SK-N-SH treated with all-trans-retinoic acid at 6 μM for 48 hours (cell line): ENCODE measurements at regions not wholly inside any gene's neighbourhood (a gene's known extent, or its start where the extent isn't known, plus 50 kb on each side); places are given as distances from the start of the nearest gene placed in this dataset.

ENCODE experiments used
- ATAC-seq: fragments of 200-7000 bp; cut with Tn5 transposase; 3 replicates; pipeline ENCODE4 v1.9.1; 2020; ENCODE audit warnings: mild to moderate bottlenecking, moderate library complexity
- ARNTL ChIP-seq: fragments of 450-650 bp; formaldehyde crosslinking; IDR thresholded peaks from 2 replicates; pipeline ENCODE4 v1.5.0; 2020; ENCODE audit warnings: low read depth, mild to moderate bottlenecking, moderate library complexity, borderline replicate concordance
- BACH2 ChIP-seq: fragments of 250-450 bp; sonication (Bioruptor Pico); IDR thresholded peaks from 2 replicates; pipeline ENCODE4 v1.9.0; 2021; ENCODE audit warnings: mild to moderate bottlenecking, borderline replicate concordance
- CREB5 ChIP-seq: fragments of 250-450 bp; sonication (Bioruptor Pico); IDR thresholded peaks from 2 replicates; pipeline ENCODE4 v1.5.1; 2020; ENCODE audit warnings: low read depth, mild to moderate bottlenecking, moderate library complexity
- CSDC2 ChIP-seq: fragments of 250-450 bp; sonication (Bioruptor Pico); IDR thresholded peaks from 2 replicates; pipeline ENCODE4 v1.5.0; 2020; ENCODE audit warnings: mild to moderate bottlenecking, moderate library complexity
- CSRNP3 ChIP-seq: fragments of 250-450 bp; sonication (Bioruptor Pico); IDR thresholded peaks from 2 replicates; pipeline ENCODE4 v1.5.1; 2021; ENCODE audit warnings: mild to moderate bottlenecking, moderate library complexity
- ESRRG ChIP-seq: fragments of 250-450 bp; sonication (Bioruptor Pico); IDR thresholded peaks from 2 replicates; pipeline ENCODE4 v1.6.1; 2021; ENCODE audit warnings: mild to moderate bottlenecking
- GLIS3 ChIP-seq: fragments of 250-450 bp; sonication (Bioruptor Pico); IDR thresholded peaks from 2 replicates; pipeline ENCODE4 v1.5.0; 2020; ENCODE audit warnings: mild to moderate bottlenecking, moderate library complexity
- ISL1 ChIP-seq: fragments of 250-450 bp; sonication (Bioruptor Pico); IDR thresholded peaks from 2 replicates; pipeline ENCODE4 v2.1.2; 2022; ENCODE audit warnings: mild to moderate bottlenecking, moderate library complexity
- OSR1 ChIP-seq: fragments of 250-450 bp; sonication (Bioruptor Pico); IDR thresholded peaks from 2 replicates; pipeline ENCODE4 v1.8.0; 2022; ENCODE audit warnings: moderate library complexity, mild to moderate bottlenecking, inconsistent platforms
- PATZ1 ChIP-seq: fragments of 250-450 bp; sonication (Bioruptor Pico); IDR thresholded peaks from 2 replicates; pipeline ENCODE4 v1.8.0; 2020; ENCODE audit warnings: mild to moderate bottlenecking, moderate library complexity, borderline replicate concordance
- POU6F1 ChIP-seq: fragments of 250-450 bp; sonication (Bioruptor Pico); IDR thresholded peaks from 2 replicates; pipeline ENCODE4 v1.8.0; 2021; ENCODE audit warnings: low read depth, mild to moderate bottlenecking, moderate library complexity, borderline replicate concordance
- PPARA ChIP-seq: fragments of 250-450 bp; sonication (Bioruptor Pico); IDR thresholded peaks from 2 replicates; pipeline ENCODE4 v1.5.0; 2020; ENCODE audit warnings: mild to moderate bottlenecking, borderline replicate concordance
- RARB ChIP-seq: fragments of 250-450 bp; sonication (Bioruptor Pico); IDR thresholded peaks from 2 replicates; pipeline ENCODE4 v1.8.0; 2021; ENCODE audit warnings: mild to moderate bottlenecking, moderate library complexity
- SNAI2 ChIP-seq: fragments of 250-450 bp; sonication (Bioruptor Pico); IDR thresholded peaks from 2 replicates; pipeline ENCODE4 v1.5.0; 2020; ENCODE audit warnings: mild to moderate bottlenecking, moderate library complexity
- TCF4 ChIP-seq: fragments of 250-450 bp; sonication (Bioruptor Pico); IDR thresholded peaks from 2 replicates; pipeline ENCODE4 v1.8.0; 2021; ENCODE audit warnings: mild to moderate bottlenecking, moderate library complexity, borderline replicate concordance
- TOX ChIP-seq: fragments of 250-450 bp; sonication (Bioruptor Pico); IDR thresholded peaks from 2 replicates; pipeline ENCODE4 v1.8.0; 2021; ENCODE audit warnings: mild to moderate bottlenecking, moderate library complexity, borderline replicate concordance
- TSHZ2 ChIP-seq: fragments of 250-450 bp; sonication (Bioruptor Pico); IDR thresholded peaks from 2 replicates; pipeline ENCODE4 v1.5.0; 2020; ENCODE audit warnings: mild to moderate bottlenecking, moderate library complexity
- ZC3H10 ChIP-seq: fragments of 250-450 bp; sonication (Bioruptor Pico); IDR thresholded peaks from 2 replicates; pipeline ENCODE4 v1.5.1; 2021; ENCODE audit warnings: mild to moderate bottlenecking, moderate library complexity
- ZFP3 ChIP-seq: fragments of 250-450 bp; sonication (Bioruptor Pico); IDR thresholded peaks from 2 replicates; pipeline ENCODE4 v1.5.0; 2020; ENCODE audit warnings: mild to moderate bottlenecking, moderate library complexity
- ZNF565 ChIP-seq: fragments of 450-650 bp; formaldehyde crosslinking; conservative IDR thresholded peaks from 2 replicates; pipeline ENCODE4 v1.5.0; 2020; ENCODE audit warnings: low read depth, mild to moderate bottlenecking, moderate library complexity
- ZNF70 ChIP-seq: fragments of 450-650 bp; formaldehyde crosslinking; IDR thresholded peaks from 2 replicates; pipeline ENCODE4 v1.5.0; 2020; ENCODE audit warnings: mild to moderate bottlenecking, moderate library complexity
- ZNF8 ChIP-seq: fragments of 450-650 bp; formaldehyde crosslinking; IDR thresholded peaks from 2 replicates; pipeline ENCODE4 v1.5.0; 2020; ENCODE audit warnings: mild to moderate bottlenecking, moderate library complexity

- TF ChIP-seq ZFP3 (CRISPR knock-in tag), result no peak
- TF ChIP-seq ZNF8 (CRISPR knock-in tag), result no peak
- no peak for TF ChIP-seq ISL1 (CRISPR knock-in tag)
- TF ChIP-seq OSR1 (CRISPR knock-in tag), result no peak
- no peak for TF ChIP-seq TSHZ2 (CRISPR knock-in tag)
- TF ChIP-seq CREB5 (CRISPR knock-in tag), result no peak
- no peak for TF ChIP-seq SNAI2 (CRISPR knock-in tag)
- no peak for TF ChIP-seq ESRRG (CRISPR knock-in tag)
- TF ChIP-seq CSDC2 (CRISPR knock-in tag), result no peak
- TF ChIP-seq RARB (CRISPR knock-in tag), result no peak
- TF ChIP-seq ZNF70 (CRISPR knock-in tag), result no peak
- no peak for TF ChIP-seq ZC3H10
- no peak for TF ChIP-seq TOX (CRISPR knock-in tag)
- no peak for TF ChIP-seq PPARA (CRISPR knock-in tag)
- ATAC-seq, result no peak
These were observed 132.3 kb downstream of the TINAG start for GRCh38 chr6:54440549-54440948.

- no peak for TF ChIP-seq OSR1 (CRISPR knock-in tag)
- TF ChIP-seq CSRNP3 (CRISPR knock-in tag), result no peak
- ATAC-seq, result no peak
These were observed 132.8 kb downstream of the TINAG start for GRCh38 chr6:54441020-54441419.

- no peak for ATAC-seq
- TF ChIP-seq PATZ1 (CRISPR knock-in tag) (no peak), BACH2 (CRISPR knock-in tag) (no peak), ZNF565 (no peak), ZC3H10 (no peak), TSHZ2 (CRISPR knock-in tag) (no peak), POU6F1 (CRISPR knock-in tag) (no peak), CSDC2 (CRISPR knock-in tag) (no peak), GLIS3 (CRISPR knock-in tag) (no peak), ZFP3 (CRISPR knock-in tag) (no peak), OSR1 (CRISPR knock-in tag) (no peak), CSRNP3 (CRISPR knock-in tag) (no peak), ARNTL (no peak), ZNF70 (CRISPR knock-in tag) (no peak), PPARA (CRISPR knock-in tag) (no peak), TCF4 (CRISPR knock-in tag) (no peak), ISL1 (CRISPR knock-in tag) (no peak), SNAI2 (CRISPR knock-in tag) (no peak), ZNF8 (CRISPR knock-in tag) (no peak), CREB5 (CRISPR knock-in tag) (no peak)
These were observed 133.5 kb downstream of the TINAG start for GRCh38 chr6:54441687-54442248.
